K562 (cell line): ENCODE measurements at regions not wholly inside any gene's neighbourhood (a gene's known extent, or its start where the extent isn't known, plus 50 kb on each side); places are given as distances from the start of the nearest gene placed in this dataset.

Experiments
- ATAC-seq: fragments of 200-7000 bp; cut with Tn5 transposase; 3 replicates; pipeline ENCODE4 v1.9.1; 2020; ENCODE audit warnings: moderate library complexity
- BruUV-seq: library from RNA; stranded (reverse); fragments of 400-500 nt; replicated peaks from 2 replicates; lab custom pipeline; 2021; lab: Mats Ljungman, UMichigan
- CTCF ChIA-PET: fragments of 300-600 bp; formaldehyde crosslinking; extraction: SDS; loops from one replicate; lab custom pipeline; 2021; ENCODE audit warnings: low intra/inter-chr PET ratio; lab: Yijun Ruan, JAX
- POLR2A ChIA-PET: fragments of 300-600, 350-650 bp; sonication (Branson Sonifier 250); formaldehyde crosslinking; extraction: SDS; loops from one replicate; lab custom pipeline; 2021; ENCODE audit warnings: antibody characterized with exemption, inconsistent platforms; lab: Yijun Ruan, JAX
- DNase-seq, 4 experiments: peaks; one replicate each; pipeline versions ENCODE4 v3.0.0 to v3.0.0-alpha.2; 2011 to 2018; ENCODE audit warnings: low spot score in 3 of 4, mixed read lengths in 3 of 4; ENCODE audit errors: extremely low read depth in 1 of 4
- FAIRE-seq: peaks from 2 replicates; lab custom pipeline; 2011; peaks lifted over from hg19 to GRCh38; lab: Jason Lieb, UNC
- H2AFZ ChIP-seq: 2 replicates; pipeline ENCODE4 v1.6.0; 2011; ENCODE audit warnings: low read depth, low read length, control low read depth, inconsistent platforms
- H3K27ac ChIP-seq: fragments of 200-600 bp; 3 replicates; pipeline ENCODE4 v1.8.0; 2011; ENCODE audit warnings: low read depth, mild to moderate bottlenecking, control low read depth, inconsistent platforms, low read length, moderate library complexity, mixed read lengths; ENCODE audit errors: extremely low read depth
- H3K27me3 ChIP-seq, 2 experiments: fragments of 300-600 bp in 1 of 2; 2 replicates in 1 of 2; 3 replicates in 1 of 2; pipeline versions ENCODE4 v1.6.0 to v1.8.0; 2011; ENCODE audit warnings: inconsistent platforms in 2 of 2, low read length in 2 of 2, mild to moderate bottlenecking in 1 of 2, mixed read lengths in 1 of 2, moderate library complexity in 1 of 2; ENCODE audit not compliant: control insufficient read depth in 2 of 2, insufficient read depth in 2 of 2
- H3K36me3 ChIP-seq: fragments of 300-600 bp; 3 replicates; pipeline ENCODE4 v1.8.0; 2011; ENCODE audit warnings: mild to moderate bottlenecking, low read length, inconsistent platforms; ENCODE audit not compliant: control insufficient read depth, insufficient read depth
- H3K4me1 ChIP-seq, 2 experiments: fragments of 200-600 bp in 1 of 2; replicated peaks in 1 of 2; 2 replicates in 1 of 2; 3 replicates in 1 of 2; pipeline versions ENCODE4 v1.5.1 to v1.8.0; 2011; ENCODE audit warnings: inconsistent platforms in 2 of 2, low read length in 2 of 2, mild to moderate bottlenecking in 1 of 2, mixed read lengths in 1 of 2, moderate library complexity in 1 of 2; ENCODE audit not compliant: control insufficient read depth in 2 of 2, insufficient read depth in 2 of 2
- H3K4me2 ChIP-seq: 2 replicates; pipeline ENCODE4 v1.6.1; 2011; ENCODE audit warnings: low read length, control low read depth, inconsistent platforms, mixed read lengths; ENCODE audit not compliant: insufficient read depth
- H3K4me3 ChIP-seq: fragments of 200-600 bp; sonication (generic), shearing (Covaris generic); 2 replicates; pipeline ENCODE4 v1.5.1; 2016; ENCODE audit warnings: control low read depth, inconsistent platforms
- H3K79me2 ChIP-seq: fragments of 200-600 bp; 3 replicates; pipeline ENCODE4 v1.8.0; 2011; ENCODE audit warnings: low read length, inconsistent platforms; ENCODE audit not compliant: control insufficient read depth, insufficient read depth
- H3K9ac ChIP-seq, 2 experiments: 2 replicates each; pipeline versions ENCODE4 v1.6.0 to v1.6.1; 2011; ENCODE audit warnings: low read depth in 2 of 2, low read length in 2 of 2, control low read depth in 1 of 2, inconsistent platforms in 1 of 2, mild to moderate bottlenecking in 1 of 2, mixed read lengths in 1 of 2; ENCODE audit not compliant: insufficient read depth in 1 of 2
- H3K9me1 ChIP-seq: one replicate; pipeline ENCODE4 v1.6.0; 2011; ENCODE audit warnings: inconsistent platforms, mild to moderate bottlenecking, low read length, moderate library complexity; ENCODE audit not compliant: control insufficient read depth, insufficient read depth
- H3K9me3 ChIP-seq: replicated peaks from 2 replicates; pipeline ENCODE4 v1.5.1; 2011; ENCODE audit warnings: low read depth, low read length, inconsistent platforms; ENCODE audit not compliant: control insufficient read depth, insufficient read depth
- H4K20me1 ChIP-seq: replicated peaks from 2 replicates; pipeline ENCODE4 v1.6.1; 2011; ENCODE audit warnings: low read length, inconsistent platforms, mixed read lengths; ENCODE audit not compliant: control insufficient read depth, insufficient read depth
- CBFA2T3 ChIP-seq: fragments of 450-650 bp; IDR thresholded peaks from 2 replicates; pipeline ENCODE4 v1.6.1; 2017
- DEAF1 ChIP-seq: fragments of 450-650 bp; formaldehyde crosslinking; IDR thresholded peaks from 2 replicates; pipeline ENCODE4 v1.4.0; 2020; ENCODE audit warnings: mild to moderate bottlenecking, moderate library complexity
- ELK1 ChIP-seq: sonication (generic); formaldehyde crosslinking; IDR thresholded peaks from 2 replicates; pipeline ENCODE4 v1.8.1; 2022; ENCODE audit warnings: missing genetic modification reagents
- HOMEZ ChIP-seq: fragments of 250-450 bp; sonication (Bioruptor Pico); IDR thresholded peaks from 2 replicates; pipeline ENCODE4 v1.4.0; 2020; ENCODE audit warnings: mild to moderate bottlenecking, moderate library complexity
- ILF3 ChIP-seq: fragments of 450-650 bp; IDR thresholded peaks from 2 replicates; pipeline ENCODE4 v1.6.1; 2018; ENCODE audit warnings: antibody characterized with exemption, mild to moderate bottlenecking, moderate library complexity, borderline replicate concordance
- NFYB ChIP-seq: IDR thresholded peaks from 2 replicates; pipeline ENCODE4 v1.6.1; 2011; ENCODE audit warnings: mild to moderate bottlenecking, moderate library complexity; ENCODE audit not compliant: insufficient read length; ENCODE audit errors: extremely low read depth
- NR3C1 ChIP-seq: sonication (generic); formaldehyde crosslinking; IDR thresholded peaks from 2 replicates; pipeline ENCODE4 v1.8.1; 2022; ENCODE audit warnings: missing genetic modification reagents
- POLR2AphosphoS2 ChIP-seq: IDR thresholded peaks from 2 replicates; pipeline ENCODE4 v1.6.1; 2012; ENCODE audit warnings: low read length, improper control_type of control experiment
- POLR3A ChIP-seq: IDR thresholded peaks from 2 replicates; pipeline ENCODE4 v1.6.1; 2011; ENCODE audit warnings: borderline replicate concordance, mild to moderate bottlenecking, moderate library complexity; ENCODE audit not compliant: insufficient read length, insufficient read depth; ENCODE audit errors: extremely low read depth
- PPARD ChIP-seq: fragments of 250-450 bp; sonication (Bioruptor Pico); IDR thresholded peaks from 2 replicates; pipeline ENCODE4 v1.8.0; 2022; ENCODE audit warnings: inconsistent platforms, mild to moderate bottlenecking, moderate library complexity
- SP1 ChIP-seq: sonication (generic); formaldehyde crosslinking; IDR thresholded peaks from 2 replicates; pipeline ENCODE4 v1.8.1; 2022; ENCODE audit warnings: mild to moderate bottlenecking, missing genetic modification reagents
- SREBF1 ChIP-seq: fragments of 150-350 bp; IDR thresholded peaks from 2 replicates; pipeline ENCODE4 v1.6.1; 2014; ENCODE audit warnings: antibody characterized with exemption, low read depth, low read length, borderline replicate concordance
- SREBF2 ChIP-seq: sonication (generic); formaldehyde crosslinking; IDR thresholded peaks from 2 replicates; pipeline ENCODE4 v1.4.0; 2020; ENCODE audit warnings: mild to moderate bottlenecking, missing genetic modification reagents
- STAT5B ChIP-seq: fragments of 250-450 bp; sonication (Bioruptor Pico); IDR thresholded peaks from 2 replicates; pipeline ENCODE4 v1.8.0; 2021; ENCODE audit warnings: mild to moderate bottlenecking, inconsistent platforms
- TCF15 ChIP-seq: fragments of 250-450 bp; sonication (Bioruptor Pico); IDR thresholded peaks from 2 replicates; pipeline ENCODE4 v1.8.0; 2022; ENCODE audit warnings: moderate library complexity, mild to moderate bottlenecking, inconsistent platforms
- TEAD1 ChIP-seq, 2 experiments: fragments of 450-650 bp in 1 of 2; sonication (generic) in 1 of 2; formaldehyde crosslinking; IDR thresholded peaks; 2 replicates each; pipeline versions ENCODE4 v1.4.0 to v1.8.0; 2020 to 2022; ENCODE audit warnings: mild to moderate bottlenecking in 2 of 2, missing genetic modification reagents in 1 of 2
- ZBED1 ChIP-seq: IDR thresholded peaks from 2 replicates; pipeline ENCODE4 v1.6.1; 2014
- ZNF174 ChIP-seq: fragments of 250-450 bp; sonication (Bioruptor Pico); IDR thresholded peaks from 2 replicates; pipeline ENCODE4 v1.4.0; 2020; ENCODE audit warnings: mild to moderate bottlenecking
- WGBS: fragments of 100-300 bp; shearing (Covaris generic); methylation state at CpG from one replicate; pipeline ENCODE4 v1.1.6; 2016; ENCODE audit warnings: low coverage, mixed read lengths; ENCODE audit not compliant: insufficient coverage; ENCODE audit errors: missing lambda C conversion rate; 5-methylcytosine and 5-hydroxymethylcytosine counted together
- in situ Hi-C: fragments of 300-500 bp; cut with MboI; formaldehyde crosslinking; loops from 4 replicates; pipeline ENCODE4 v1.15.0; 2018; ENCODE audit warnings: inconsistent platforms, mixed read lengths
- intact Hi-C: fragments of 100-400 bp; cut with micrococcal nuclease; formaldehyde crosslinking; loops from 2 replicates; pipeline ENCODE4 v1.14.2; 2022

GRCh38 chr15:59873644-59874272 is 130.4 kb upstream of the FOXB1 start:
- no peaks in the 10 kb centered on the region; a peak in 1 of 5 replicates for H3K27me3 ChIP-seq
- no peak overlapping the region for H2AFZ ChIP-seq
- intact Hi-C loops = no loop called here
- 0% methylated on average over 3 of the region's 3 CpGs for WGBS
- no peak overlapping the region for H3K4me3 ChIP-seq
- no peaks in the 10 kb centered on the region for H3K9me1 ChIP-seq
- no peak for DNase-seq
- no peaks in the 10 kb centered on the region for H3K79me2 ChIP-seq
- H3K36me3 ChIP-seq = no peaks in the 10 kb centered on the region
- ChIA-PET POLR2A (no interaction called here), CTCF (no interaction called here)
- H3K4me2 ChIP-seq = no peak overlapping the region
- TF ChIP-seq HOMEZ (CRISPR knock-in tag) (no peak), ZBED1 (no peak), STAT5B (no peak), ELK1 (no peak), ZNF174 (CRISPR knock-in tag) (no peak), NFYB (no peak), CBFA2T3 (no peak), TCF15 (no peak), DEAF1 (CRISPR knock-in tag) (no peak), POLR2AphosphoS2 (no peak), NR3C1 (no peak), SREBF2 (CRISPR knock-in tag) (no peak), SP1 (no peak), POLR3A (no peak), SREBF1 (no peak), PPARD (no peak), TEAD1 (CRISPR knock-in tag; IDR thresholded peaks at IDR 0.05) (no peak), ILF3 (no peak)
- no peak for ATAC-seq
- in situ Hi-C loops = no loop called here
- BruUV-seq = no TSS peak
- FAIRE-seq = no peak
- no peaks in the 10 kb centered on the region for H4K20me1 ChIP-seq
- no peaks in the 10 kb centered on the region for H3K9me3 ChIP-seq
- H3K27ac ChIP-seq = no peak overlapping the region
- no peak overlapping the region for H3K9ac ChIP-seq
- H3K4me1 ChIP-seq = no peaks in the 10 kb centered on the region
